Spinal cord (tissue), 9 donors: ENCODE measurements at regions not wholly inside any gene's neighbourhood (a gene's known extent, or its start where the extent isn't known, plus 50 kb on each side); places are given as distances from the start of the nearest gene placed in this dataset.
"Not testable (repeated sequence)": the region's sequence is repeated elsewhere in the genome, so short reads cannot be mapped to it uniquely, and the experiment has no call there.

Experiments
- DNase-seq, 6 donors: peaks; one replicate each; pipeline versions ENCODE4 v3.0.0 to v3.0.0-alpha.2; 2013 to 2015; ENCODE audit warnings: low spot score in 6 of 6, low read depth in 4 of 6
- H3K27ac ChIP-seq: one replicate; pipeline ENCODE4 v1.5.1; 2013; ENCODE audit warnings: low read depth, low read length, control low read depth
- H3K27me3 ChIP-seq: one replicate; pipeline ENCODE4 v1.6.1; 2013; ENCODE audit warnings: low read length; ENCODE audit not compliant: control insufficient read depth, insufficient read depth
- H3K36me3 ChIP-seq: one replicate; pipeline ENCODE4 v1.6.1; 2013; ENCODE audit warnings: low read length; ENCODE audit not compliant: control insufficient read depth, insufficient read depth
- H3K4me1 ChIP-seq: one replicate; pipeline ENCODE4 v1.6.1; 2013; ENCODE audit warnings: low read length; ENCODE audit not compliant: control insufficient read depth, insufficient read depth
- H3K4me3 ChIP-seq: one replicate; pipeline ENCODE4 v1.5.1; 2013; ENCODE audit warnings: low read depth, low read length, control low read depth
- H3K9me3 ChIP-seq: one replicate; pipeline ENCODE4 v1.6.1; 2013; ENCODE audit warnings: low read length; ENCODE audit not compliant: control insufficient read depth, insufficient read depth
- WGBS: methylation state at CpG from one replicate; pipeline ENCODE4 v1.1.5; 2013; ENCODE audit warnings: missing lambda C conversion rate; ENCODE audit not compliant: insufficient coverage; 5-methylcytosine and 5-hydroxymethylcytosine counted together
- donor health status: healthy.

DNA sequence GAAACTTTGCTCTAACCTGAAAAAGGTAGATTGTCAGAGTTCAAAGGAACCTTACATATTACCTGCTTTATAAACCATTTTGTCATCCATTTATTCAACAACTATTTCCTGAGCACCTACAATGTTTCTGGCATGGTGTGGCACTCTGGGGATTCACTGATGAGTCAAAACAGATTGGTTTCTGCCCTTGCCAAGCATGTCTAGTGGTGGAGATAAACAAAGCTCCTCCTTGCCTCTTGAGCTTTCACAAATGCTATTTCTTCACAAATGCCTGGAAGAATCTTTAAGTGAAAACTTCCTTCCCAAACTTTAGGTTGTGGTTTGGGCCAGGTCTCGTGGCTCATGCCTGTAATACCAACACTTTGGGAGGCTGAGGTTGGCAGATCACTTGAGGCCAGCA, 85.1 kb upstream of the RELN start:
- H3K4me1 ChIP-seq = no peaks in the 10 kb centered on the region
- 67% methylated on average over 1 of the region's 1 CpG for WGBS
- no peak overlapping the region for H3K27ac ChIP-seq
- no peaks in the 10 kb centered on the region for H3K27me3 ChIP-seq
- no peaks in the 10 kb centered on the region for H3K36me3 ChIP-seq
- no peaks in the 10 kb centered on the region for H3K9me3 ChIP-seq
- H3K4me3 ChIP-seq = no peak overlapping the region
- DNase-seq = no peak

DNA sequence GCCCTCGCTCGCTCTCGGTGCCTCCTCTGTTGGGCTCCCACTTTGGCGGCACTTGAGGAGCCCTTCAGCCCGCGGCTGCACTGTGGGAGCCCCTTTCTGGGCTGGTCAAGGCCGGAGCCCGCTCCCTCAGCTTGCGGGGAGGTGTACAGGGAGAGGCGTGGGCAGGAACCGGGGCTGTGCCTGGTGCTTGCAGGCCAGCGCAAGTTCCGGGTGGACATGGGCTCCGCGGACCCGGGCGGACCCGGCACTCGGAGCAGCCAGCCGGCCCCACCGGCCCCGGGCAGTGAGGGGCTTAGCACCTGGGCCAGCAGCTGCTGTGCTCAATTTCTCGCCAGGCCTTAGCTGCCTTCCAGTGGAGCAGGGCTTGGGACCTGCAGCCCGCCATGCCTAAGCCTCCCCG, 82.2 kb upstream of the RELN start:
- WGBS = 98% methylated on average over 25 of the region's 25 CpGs
- DNase-seq = not testable (repeated sequence)

DNA sequence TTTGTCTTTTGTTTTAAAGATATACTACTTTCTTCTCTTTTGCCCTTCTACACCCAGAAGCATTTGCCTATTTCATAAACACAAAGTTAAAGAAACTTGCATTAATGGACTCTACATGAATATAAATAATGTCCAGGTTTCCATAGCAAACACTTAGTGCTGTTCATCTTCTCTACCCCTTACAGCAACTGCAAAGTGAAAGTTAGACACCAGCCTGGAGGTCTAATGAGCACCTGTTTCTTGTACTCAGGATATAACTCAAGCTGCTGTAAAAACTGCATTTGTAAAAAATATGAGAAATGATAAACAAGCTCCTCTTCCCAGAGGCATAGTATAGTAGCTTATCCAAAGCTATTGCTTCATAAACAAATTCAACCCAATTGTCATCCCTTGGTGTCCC, 76.0 kb upstream of the RELN start:
- no peak overlapping the region for H3K27ac ChIP-seq
- H3K4me1 ChIP-seq = no peaks in the 10 kb centered on the region
- H3K9me3 ChIP-seq = no peaks in the 10 kb centered on the region
- no peak overlapping the region for H3K4me3 ChIP-seq
- no peak for DNase-seq
- no peaks in the 10 kb centered on the region for H3K27me3 ChIP-seq
- H3K36me3 ChIP-seq = no peaks in the 10 kb centered on the region

More for the DNA sequence above, 82.2 kb upstream of the RELN start:
- not testable (repeated sequence) for H3K4me3 ChIP-seq, H3K9me3 ChIP-seq, H3K27me3 ChIP-seq, H3K4me1 ChIP-seq, H3K27ac ChIP-seq, H3K36me3 ChIP-seq

DNA sequence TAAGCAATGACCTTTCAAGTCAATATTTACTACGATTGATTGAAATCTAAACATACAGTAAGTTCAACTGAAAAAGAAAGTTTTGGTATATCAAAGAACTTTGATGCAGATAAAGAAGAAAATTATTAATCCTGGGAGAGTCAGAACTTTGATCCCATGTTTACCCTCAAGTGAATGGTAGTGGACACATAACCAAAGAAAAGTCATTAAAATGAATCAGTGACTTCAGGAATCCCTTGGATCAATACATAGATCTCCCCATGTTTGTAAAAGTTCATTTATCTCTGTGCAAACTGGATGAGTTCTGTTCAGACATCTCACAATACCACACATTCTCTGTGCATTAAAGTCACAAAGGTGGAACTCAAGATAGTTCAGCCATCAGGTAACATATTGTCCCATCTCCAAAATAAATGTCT, 75.5 kb upstream of the RELN start:
- Histone ChIP-seq H3K27ac (no peak overlapping the region), H3K4me1 (no peaks in the 10 kb centered on the region), H3K36me3 (no peaks in the 10 kb centered on the region), H3K9me3 (no peaks in the 10 kb centered on the region), H3K27me3 (no peaks in the 10 kb centered on the region), H3K4me3 (no peak overlapping the region)
- no peak for DNase-seq
- WGBS = no CpG with 5 or more reads among the region's 1 CpG

DNA sequence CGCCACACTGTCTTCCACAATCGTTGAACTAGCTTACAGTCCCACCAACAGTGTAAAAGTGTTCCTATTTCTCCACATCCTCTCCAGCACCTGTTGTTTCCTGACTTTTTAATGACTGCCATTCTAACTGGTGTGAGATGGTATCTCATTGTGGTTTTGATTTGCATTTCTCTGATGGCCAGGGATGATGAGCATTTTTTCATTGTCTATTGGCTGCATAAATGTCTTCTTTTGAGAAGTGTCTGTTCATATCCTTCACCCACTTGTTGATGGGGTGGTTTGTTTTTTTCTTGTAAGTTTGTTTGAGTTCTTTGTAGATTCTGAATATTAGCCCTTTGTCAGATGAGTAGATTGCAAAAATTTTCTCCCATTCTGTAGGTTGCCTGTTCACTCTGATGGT, 74.3 kb upstream of the RELN start:
- H3K27ac ChIP-seq, H3K4me1 ChIP-seq, H3K36me3 ChIP-seq, H3K27me3 ChIP-seq, H3K9me3 ChIP-seq, H3K4me3 ChIP-seq, DNase-seq: not testable (repeated sequence)
- no CpG with 5 or more reads among the region's 2 CpGs for WGBS

DNA sequence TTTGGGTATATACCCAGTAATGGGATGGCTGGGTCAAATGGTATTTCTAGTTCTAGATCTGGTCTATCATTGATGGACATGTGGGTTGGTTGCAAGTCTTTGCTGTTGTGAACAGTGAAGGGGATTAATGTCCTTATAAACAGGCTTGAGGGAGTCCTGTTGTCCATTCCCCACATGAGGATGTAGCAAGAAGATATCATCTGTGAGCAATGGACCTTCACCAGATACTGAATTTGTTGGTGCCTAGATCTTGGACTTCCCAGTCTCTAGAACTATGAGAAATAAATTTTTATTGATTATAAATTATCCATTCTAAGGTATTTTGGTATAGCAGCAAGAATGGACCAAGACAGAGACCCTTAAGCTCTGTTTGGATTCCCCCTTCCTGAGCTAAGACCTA, 72.2 kb upstream of the RELN start:
- no peaks in the 10 kb centered on the region for H3K36me3 ChIP-seq
- H3K27me3 ChIP-seq = no peaks in the 10 kb centered on the region
- DNase-seq = no peak
- no peak overlapping the region for H3K27ac ChIP-seq
- H3K4me1 ChIP-seq = no peaks in the 10 kb centered on the region
- H3K9me3 ChIP-seq = no peaks in the 10 kb centered on the region
- H3K4me3 ChIP-seq = no peak overlapping the region

DNA sequence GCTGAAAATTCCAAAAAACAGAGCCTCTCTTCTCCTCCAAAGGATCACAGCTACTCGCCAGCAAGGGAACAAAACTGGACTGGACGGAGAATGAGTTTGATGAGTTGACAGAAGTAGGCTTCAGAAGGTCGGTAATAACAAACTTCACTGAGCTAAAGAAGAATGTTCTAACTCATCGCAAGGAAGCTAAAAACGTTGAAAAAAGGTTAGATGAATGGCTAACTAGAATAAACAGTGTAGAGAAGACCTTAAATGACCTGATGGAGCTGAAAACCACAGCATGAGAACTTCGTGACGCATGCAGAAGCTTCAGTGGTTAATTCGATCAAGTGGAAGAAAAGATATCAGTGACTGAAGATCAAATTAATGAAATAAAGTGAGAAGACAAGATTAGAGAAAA, 70.4 kb upstream of the RELN start:
- not testable (repeated sequence) for H3K9me3 ChIP-seq, H3K4me1 ChIP-seq, H3K36me3 ChIP-seq, H3K4me3 ChIP-seq, DNase-seq, H3K27me3 ChIP-seq, H3K27ac ChIP-seq
- WGBS = 84% methylated on average over 6 of the region's 8 CpGs

DNA sequence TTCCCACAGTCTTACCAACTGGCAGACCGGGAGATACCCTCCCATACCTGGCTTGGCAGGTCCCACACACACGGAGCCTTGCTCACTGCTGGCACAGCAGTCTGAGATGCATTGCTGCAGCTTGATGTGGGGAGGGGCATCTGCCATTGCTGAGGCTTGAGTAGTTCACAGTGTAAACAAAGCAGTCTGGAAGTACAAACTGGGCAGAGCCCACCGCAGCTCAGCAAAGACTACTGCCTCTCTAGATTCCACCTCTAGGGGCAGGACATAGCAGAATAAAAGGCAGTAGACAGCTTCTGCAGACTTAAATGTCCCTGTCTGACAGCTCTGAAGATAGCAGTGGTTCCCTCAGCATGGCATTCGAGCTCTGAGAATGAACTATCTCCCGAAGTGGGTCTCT, 69.6 kb upstream of the RELN start:
- no peak for DNase-seq
- no peak overlapping the region for H3K27ac ChIP-seq
- 81% methylated on average over 4 of the region's 5 CpGs for WGBS
- H3K27me3 ChIP-seq = no peaks in the 10 kb centered on the region
- no peaks in the 10 kb centered on the region for H3K36me3 ChIP-seq
- H3K9me3 ChIP-seq = no peaks in the 10 kb centered on the region
- H3K4me1 ChIP-seq = no peaks in the 10 kb centered on the region
- no peak overlapping the region for H3K4me3 ChIP-seq

DNA sequence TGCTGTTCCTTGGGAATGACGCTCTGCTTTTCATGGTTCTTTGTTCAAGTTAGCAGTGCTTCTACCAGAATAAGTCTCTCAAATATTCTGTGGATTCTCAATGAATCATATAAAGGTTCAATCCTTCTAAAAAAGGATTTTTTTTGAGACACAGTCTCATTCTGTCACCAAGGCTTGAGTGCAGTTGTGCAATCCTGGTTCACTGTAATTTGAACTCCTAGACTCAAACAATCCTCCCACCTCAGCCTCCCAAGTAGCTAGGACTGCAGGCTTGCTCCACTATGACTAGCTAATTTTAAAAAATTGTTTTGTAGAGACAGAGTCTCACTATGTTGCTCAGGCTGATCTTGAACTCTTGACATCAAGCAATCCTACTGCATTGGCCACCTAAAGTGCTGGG, 64.9 kb upstream of the RELN start:
- no peaks in the 10 kb centered on the region for H3K4me1 ChIP-seq
- no peaks in the 10 kb centered on the region for H3K36me3 ChIP-seq
- DNase-seq = no peak
- H3K27me3 ChIP-seq = no peaks in the 10 kb centered on the region
- no peak overlapping the region for H3K4me3 ChIP-seq
- 100% methylated on average over 1 of the region's 1 CpG for WGBS
- H3K9me3 ChIP-seq = no peaks in the 10 kb centered on the region
- no peak overlapping the region for H3K27ac ChIP-seq

DNA sequence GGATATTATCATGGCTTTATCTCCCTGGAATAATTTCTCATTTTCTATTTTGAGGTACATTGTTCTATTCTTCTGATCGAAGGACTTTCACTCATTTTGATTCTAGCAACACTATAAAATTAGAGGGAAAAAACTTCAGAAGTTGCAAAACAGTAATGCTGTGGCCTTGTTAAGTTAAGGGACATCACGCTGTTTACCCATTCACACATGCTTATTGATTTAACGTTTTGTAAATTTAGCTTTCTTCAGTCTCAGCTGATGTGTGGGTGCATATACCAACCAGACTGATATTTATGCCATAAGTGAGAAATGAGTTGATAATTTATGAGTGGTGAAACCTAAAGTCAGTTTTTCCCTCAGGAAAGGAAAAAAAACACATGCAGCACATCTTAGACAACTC, 63.5 kb upstream of the RELN start:
- no peak for DNase-seq
- Histone ChIP-seq H3K9me3 (no peaks in the 10 kb centered on the region), H3K27me3 (no peaks in the 10 kb centered on the region), H3K4me3 (no peak overlapping the region), H3K4me1 (no peaks in the 10 kb centered on the region), H3K27ac (no peak overlapping the region), H3K36me3 (no peaks in the 10 kb centered on the region)
- WGBS = no CpG with 5 or more reads among the region's 3 CpGs

DNA sequence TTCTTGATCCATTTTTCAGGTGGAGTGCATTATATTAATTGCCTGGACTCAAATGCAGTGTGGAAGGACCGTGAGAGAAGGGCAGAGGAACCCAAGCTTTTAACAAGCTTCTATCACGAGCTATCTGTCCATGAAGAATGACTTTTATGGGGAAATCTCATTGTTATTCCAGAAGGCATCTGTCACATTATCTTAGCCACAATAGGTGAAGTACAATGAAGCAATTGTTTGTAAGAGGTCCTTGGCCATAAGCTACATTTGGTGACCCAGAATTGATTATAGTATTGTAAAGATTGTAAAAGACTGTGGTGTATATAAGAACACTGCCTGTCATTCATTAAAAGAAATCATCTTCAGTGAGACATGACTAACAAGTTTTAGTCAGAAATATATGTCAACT, 58.6 kb upstream of the RELN start:
- no CpG with 5 or more reads among the region's 2 CpGs for WGBS
- H3K27ac ChIP-seq = no peak overlapping the region
- no peak for DNase-seq

More for the DNA sequence above, 58.6 kb upstream of the RELN start:
- Histone ChIP-seq H3K9me3 (no peaks in the 10 kb centered on the region), H3K4me3 (no peak overlapping the region), H3K4me1 (no peaks in the 10 kb centered on the region), H3K27me3 (no peaks in the 10 kb centered on the region), H3K36me3 (no peaks in the 10 kb centered on the region)
